ENCODE measurements at regions not wholly inside any gene's neighbourhood (a gene's known extent, or its start where the extent isn't known, plus 50 kb on each side); places are given as distances from the start of the nearest gene placed in this dataset.

GRCh38 chr4:175470131-175470530, 341.9 kb downstream of the GPM6A start:
- ChIA-PET POLR2A (no interaction called here), CTCF (ENCODE audit: low intra/inter-chr PET ratio) (no interaction called here)
- Histone ChIP-seq H3K9ac (ENCODE audit: insufficient read depth in 1 of 2, low read depth in 2 of 2, low read length in 2 of 2) (no peak overlapping the region), H3K36me3 (ENCODE audit: control insufficient read depth, insufficient read depth, low read length) (no peaks in the 10 kb centered on the region), H3K4me2 (ENCODE audit: insufficient read depth, low read length) (no peak overlapping the region), H4K20me1 (replicated peaks; ENCODE audit: control insufficient read depth, insufficient read depth, low read length) (no peaks in the 10 kb centered on the region), H3K9me3 (replicated peaks; ENCODE audit: control insufficient read depth, insufficient read depth, low read depth, low read length) (no peaks in the 10 kb centered on the region), H2AFZ (ENCODE audit: low read depth, low read length) (no peak overlapping the region), H3K9me1 (ENCODE audit: control insufficient read depth, insufficient read depth, low read length) (no peaks in the 10 kb centered on the region), H3K27ac (ENCODE audit: extremely low read depth, low read depth, low read length) (no peak overlapping the region), H3K4me1 (replicated peaks in 1 of 2; ENCODE audit: control insufficient read depth in 2 of 2, insufficient read depth in 2 of 2, low read length in 2 of 2) (no peaks in the 10 kb centered on the region), H3K4me3 (no peak overlapping the region), H3K79me2 (ENCODE audit: control insufficient read depth, insufficient read depth, low read length) (no peaks in the 10 kb centered on the region), H3K27me3 (ENCODE audit: control insufficient read depth in 2 of 2, insufficient read depth in 2 of 2, low read length in 2 of 2) (no peaks in the 10 kb centered on the region)
- in situ Hi-C loops (cut with MboI) (no loop called here), intact Hi-C loops (cut with micrococcal nuclease) (no loop called here)
- FAIRE-seq (no peak), ATAC-seq (no peak), DNase-seq (ENCODE audit: extremely low read depth in 1 of 4, low spot score in 3 of 4) (no peak)
- no TSS peak for BruUV-seq (replicated peaks)
- 0% methylated on average over 1 of the region's 1 CpG for WGBS (ENCODE audit: insufficient coverage, low coverage, missing lambda C conversion rate)
- TF ChIP-seq ZNF644 (tag; IDR thresholded peaks at IDR 0.05; ENCODE audit: low read depth) (no peak), TBP (optimal IDR thresholded peaks at IDR 0.05; ENCODE audit: low read depth, low read length) (no peak), FOXJ2 (tag; IDR thresholded peaks at IDR 0.05) (no peak), ZNF217 (CRISPR knock-in tag; IDR thresholded peaks at IDR 0.05) (no peak), ZNF124 (CRISPR knock-in tag; IDR thresholded peaks at IDR 0.05) (no peak), SNRNP70 (optimal IDR thresholded peaks at IDR 0.05; ENCODE audit: low read depth, low read length) (no peak), ZNF398 (CRISPR knock-in tag; IDR thresholded peaks at IDR 0.05) (no peak), ZNF354B (CRISPR knock-in tag; IDR thresholded peaks at IDR 0.05) (no peak), RNF2 (IDR thresholded peaks at IDR 0.05) (no peak), E2F6 (IDR thresholded peaks at IDR 0.05; ENCODE audit: borderline replicate concordance in 1 of 2, extremely low read depth in 1 of 2, insufficient read depth in 1 of 2, insufficient read length in 1 of 2, low read depth in 1 of 2, low read length in 1 of 2, poor library complexity in 1 of 2, severe bottlenecking in 1 of 2) (no peak), NCOA2 (IDR thresholded peaks at IDR 0.05; ENCODE audit: partially characterized antibody in 2 of 2) (no peak), RHOXF2B (CRISPR knock-in tag; conservative IDR thresholded peaks at IDR 0.05) (no peak), ZNF785 (CRISPR knock-in tag; IDR thresholded peaks at IDR 0.05) (no peak), ZNF280B (CRISPR knock-in tag; IDR thresholded peaks at IDR 0.05) (no peak), ZBTB2 (IDR thresholded peaks at IDR 0.05) (no peak), ATF1 (CRISPR knock-in tag; IDR thresholded peaks at IDR 0.05) (no peak), ATF1 (tag; IDR thresholded peaks at IDR 0.05) (no peak), ZNF324 (CRISPR knock-in tag; IDR thresholded peaks at IDR 0.05) (no peak), SUPT5H (IDR thresholded peaks at IDR 0.05) (no peak), TAL1 (IDR thresholded peaks at IDR 0.05) (no peak)

All from K562 (cell line).